GM19035 (cell line): ENCODE measurements at regions not wholly inside any gene's neighbourhood (a gene's known extent, or its start where the extent isn't known, plus 50 kb on each side); places are given as distances from the start of the nearest gene placed in this dataset.

Experiments
- ATAC-seq: cut with Tn5 transposase; IDR thresholded peaks from one replicate; pipeline ENCODE4 v1.9.1; 2021; ENCODE audit not compliant: unreplicated experiment

GRCh38 chr13:99619207-99619606, 117.9 kb downstream of the TM9SF2 start:
- ATAC-seq = no peak

- no peak for ATAC-seq
Observed at GRCh38 chr13:99617474-99618255, 116.4 kb downstream of the TM9SF2 start.

- ATAC-seq = peak; percentile 77
Observed at GRCh38 chr13:99614465-99614885, 113.2 kb downstream of the TM9SF2 start.
